ENCODE measurements at regions not wholly inside any gene's neighbourhood (a gene's known extent, or its start where the extent isn't known, plus 50 kb on each side); places are given as distances from the start of the nearest gene placed in this dataset.
A peak's percentile ranks its signal among the peaks of the same experiment; 100 is the strongest.

- Histone ChIP-seq H3K27ac (ENCODE audit: low read depth in 2 of 2, low read length in 2 of 2) (no peak overlapping the region), H3K9ac (ENCODE audit: low read length in 3 of 3) (no peak overlapping the region), H3K4me3 (ENCODE audit: low read length in 3 of 3) (no peak overlapping the region), H3K4me1 (ENCODE audit: control insufficient read depth in 2 of 3, insufficient read depth in 2 of 3, low read depth in 1 of 3, low read length in 3 of 3) (no peaks in the 10 kb centered on the region), H3K9me3 (ENCODE audit: control insufficient read depth in 2 of 3, insufficient read depth in 1 of 3, low read length in 3 of 3) (no peaks in the 10 kb centered on the region), H3K27me3 (ENCODE audit: control insufficient read depth, insufficient read depth, low read length) (no peaks in the 10 kb centered on the region), H3K36me3 (ENCODE audit: control insufficient read depth in 2 of 3, insufficient read depth in 3 of 3, low read length in 3 of 3) (no peaks in the 10 kb centered on the region)
- intact Hi-C loops (cut with DNase I): no loop called here
- no peak for FAIRE-seq
- TF ChIP-seq CTCF (IDR thresholded peaks at IDR 0.05; ENCODE audit: borderline replicate concordance, extremely low read depth, insufficient read depth): no peak
- no peak for DNase-seq
Measured at GRCh38 chr4:116389139-116389538, 696.2 kb downstream of the TRAM1L1 start.

- no peaks in the 10 kb centered on the region for H3K27me3 ChIP-seq (ENCODE audit: control insufficient read depth, insufficient read depth, low read length)
- H3K36me3 ChIP-seq (ENCODE audit: control insufficient read depth in 2 of 3, insufficient read depth in 3 of 3, low read length in 3 of 3): no peaks in the 10 kb centered on the region
- DNase-seq: peak in 2 of 5 donors; percentile 21 to 53
- H3K9ac ChIP-seq (ENCODE audit: low read length in 3 of 3): no peak overlapping the region
- H3K9me3 ChIP-seq (ENCODE audit: control insufficient read depth in 2 of 3, insufficient read depth in 1 of 3, low read length in 3 of 3): no peaks in the 10 kb centered on the region
- no peak for TF ChIP-seq CTCF (IDR thresholded peaks at IDR 0.05; ENCODE audit: borderline replicate concordance, extremely low read depth, insufficient read depth)
- no peak for FAIRE-seq
- intact Hi-C loops (cut with DNase I): no loop called here
- no peak overlapping the region for H3K4me3 ChIP-seq (ENCODE audit: low read length in 3 of 3)
- H3K27ac ChIP-seq (ENCODE audit: low read depth in 2 of 2, low read length in 2 of 2): no peak overlapping the region
- H3K4me1 ChIP-seq (ENCODE audit: control insufficient read depth in 2 of 3, insufficient read depth in 2 of 3, low read depth in 1 of 3, low read length in 3 of 3): no peaks in the 10 kb centered on the region
Measured at GRCh38 chr4:116387937-116388474, 697.4 kb downstream of the TRAM1L1 start.

- intact Hi-C loops (cut with DNase I): no loop called here
- Histone ChIP-seq H3K27ac (ENCODE audit: low read depth in 2 of 2, low read length in 2 of 2) (no peak overlapping the region), H3K27me3 (ENCODE audit: control insufficient read depth, insufficient read depth, low read length) (no peaks in the 10 kb centered on the region), H3K9me3 (ENCODE audit: control insufficient read depth in 2 of 3, insufficient read depth in 1 of 3, low read length in 3 of 3) (no peaks in the 10 kb centered on the region), H3K4me1 (ENCODE audit: control insufficient read depth in 2 of 3, insufficient read depth in 2 of 3, low read depth in 1 of 3, low read length in 3 of 3) (no peaks in the 10 kb centered on the region), H3K36me3 (ENCODE audit: control insufficient read depth in 2 of 3, insufficient read depth in 3 of 3, low read length in 3 of 3) (no peaks in the 10 kb centered on the region), H3K4me3 (ENCODE audit: low read length in 3 of 3) (no peak overlapping the region), H3K9ac (ENCODE audit: low read length in 3 of 3) (no peak overlapping the region)
- TF ChIP-seq CTCF (IDR thresholded peaks at IDR 0.05; ENCODE audit: borderline replicate concordance, extremely low read depth, insufficient read depth): no peak
- DNase-seq (peak in 2 of 5 donors; percentile 3 to 18), FAIRE-seq (no peak)
Measured at GRCh38 chr4:116386856-116387255, 698.5 kb downstream of the TRAM1L1 start.

- no peak for TF ChIP-seq CTCF (IDR thresholded peaks at IDR 0.05; ENCODE audit: borderline replicate concordance, extremely low read depth, insufficient read depth)
- Histone ChIP-seq H3K4me1 (ENCODE audit: control insufficient read depth in 2 of 3, insufficient read depth in 2 of 3, low read depth in 1 of 3, low read length in 3 of 3) (no peaks in the 10 kb centered on the region), H3K4me3 (ENCODE audit: low read length in 3 of 3) (no peak overlapping the region), H3K27me3 (ENCODE audit: control insufficient read depth, insufficient read depth, low read length) (no peaks in the 10 kb centered on the region), H3K9me3 (ENCODE audit: control insufficient read depth in 2 of 3, insufficient read depth in 1 of 3, low read length in 3 of 3) (no peaks in the 10 kb centered on the region), H3K36me3 (ENCODE audit: control insufficient read depth in 2 of 3, insufficient read depth in 3 of 3, low read length in 3 of 3) (no peaks in the 10 kb centered on the region), H3K9ac (ENCODE audit: low read length in 3 of 3) (no peak overlapping the region), H3K27ac (ENCODE audit: low read depth in 2 of 2, low read length in 2 of 2) (no peak overlapping the region)
- DNase-seq: no peak
- no peak for FAIRE-seq
- intact Hi-C loops (cut with DNase I): no loop called here
Measured at GRCh38 chr4:116385583-116385982, 699.8 kb downstream of the TRAM1L1 start.

Measured in kidney (tissue), 13 donors.